Stimulated activated CD4-positive, alpha-beta T cell treated with anti-CD3 and anti-CD28 coated beads, TNF-alpha, amount 100 ng/mL, for 24 hours (primary cell): ENCODE measurements at regions not wholly inside any gene's neighbourhood (a gene's known extent, or its start where the extent isn't known, plus 50 kb on each side); places are given as distances from the start of the nearest gene placed in this dataset.

Experiments used
- DNase-seq, 3 experiments: peaks; one replicate each; pipeline ENCODE4 v3.0.0-alpha.2; 2020; ENCODE audit warnings: low read depth in 3 of 3

DNA sequence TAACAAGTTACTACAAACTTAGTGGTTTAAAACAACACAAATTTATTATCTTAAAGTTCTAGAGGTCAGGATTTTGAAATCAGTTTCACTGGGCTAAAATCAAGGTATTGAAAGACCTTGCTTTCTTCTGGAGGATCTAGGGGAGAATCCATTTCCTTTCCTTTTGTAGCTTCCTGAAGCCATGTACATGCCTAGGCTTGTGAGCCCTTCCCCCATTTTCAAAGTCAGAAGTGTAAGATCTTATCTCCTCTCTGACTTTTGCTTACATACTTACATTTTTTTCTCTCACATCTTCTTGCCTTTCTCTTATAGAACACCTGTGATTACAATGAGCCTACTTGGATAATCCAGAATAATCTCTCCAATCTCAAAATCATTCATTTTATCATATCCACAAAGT lies 78.7 kb upstream of the MBOAT2 start:
- DNase-seq, result no peak

DNA sequence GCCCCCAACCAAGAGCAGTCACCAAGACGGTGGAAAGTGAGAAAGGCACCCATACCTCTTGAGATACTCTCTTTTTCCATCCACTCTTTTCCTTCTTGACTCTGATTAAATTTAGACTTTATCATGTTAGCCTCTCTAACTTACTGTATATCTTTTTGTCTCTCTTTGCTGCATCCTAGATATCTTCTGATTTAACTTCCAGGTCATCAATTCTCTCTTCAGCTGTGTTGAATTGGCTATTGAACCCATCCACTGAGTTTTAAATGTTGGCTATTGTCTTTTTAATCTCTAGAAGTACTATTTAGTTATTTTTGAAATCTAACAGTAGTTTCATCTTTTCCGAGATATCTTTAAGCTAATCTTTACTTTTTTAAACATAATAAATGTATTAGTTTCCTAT lies 78.3 kb upstream of the MBOAT2 start:
- no peak for DNase-seq

DNA sequence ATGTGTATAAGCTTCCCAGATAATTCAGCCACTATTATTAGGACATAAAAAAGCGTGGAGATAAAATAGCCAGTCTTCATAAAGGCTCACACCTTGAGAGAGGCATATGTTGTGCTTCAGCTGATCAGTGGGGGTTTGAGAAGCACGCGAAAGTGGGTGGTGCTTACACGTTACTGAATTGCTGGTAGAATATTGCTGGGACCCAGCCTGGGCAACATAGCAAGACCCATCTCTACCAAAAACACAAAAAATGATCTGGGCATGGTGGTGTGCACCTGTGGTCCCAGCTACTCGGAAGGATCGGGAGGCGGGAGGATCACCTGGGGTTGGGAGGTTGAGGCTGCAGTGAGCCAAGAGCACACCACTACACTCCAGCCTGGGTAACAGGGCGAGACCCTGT lies 74.9 kb upstream of the MBOAT2 start:
- DNase-seq, result no peak

DNA sequence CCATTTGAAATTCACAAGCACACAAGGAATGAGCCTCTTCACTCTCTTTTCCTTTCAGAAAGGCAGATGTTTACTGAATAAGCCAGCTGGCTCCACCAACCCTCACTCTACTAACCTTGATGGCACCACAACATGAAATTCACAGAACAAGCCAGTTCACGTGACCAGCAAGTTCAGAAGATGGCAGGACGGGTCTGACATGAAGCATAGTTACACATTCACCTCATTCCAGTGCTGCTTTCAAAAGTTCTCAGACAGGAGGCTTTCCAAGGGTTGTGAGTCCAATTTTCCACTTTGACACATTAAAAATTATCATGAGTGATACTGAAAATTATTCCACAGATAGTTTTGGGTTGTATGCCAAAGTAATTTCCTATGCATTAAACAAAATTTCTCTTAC lies 74.2 kb upstream of the MBOAT2 start:
- no peak for DNase-seq

DNA sequence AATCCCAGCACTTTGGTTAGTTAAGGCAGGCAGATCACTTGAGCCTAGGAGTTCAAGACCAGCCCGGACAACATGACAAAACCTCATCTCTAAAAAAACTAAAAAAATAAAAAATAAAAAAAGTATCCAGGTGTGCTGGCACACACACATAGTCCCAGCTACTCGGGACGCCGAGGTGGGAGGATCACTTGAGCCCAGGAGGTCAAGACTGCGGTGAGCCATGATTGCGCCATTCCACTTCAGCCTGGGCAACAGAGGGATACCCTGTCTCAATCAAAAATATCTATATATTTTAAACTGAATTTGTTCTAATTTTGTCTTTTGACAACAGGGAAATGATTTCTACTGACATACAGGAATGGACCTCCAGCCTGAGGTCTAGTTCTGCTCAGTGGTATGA lies 73.3 kb upstream of the MBOAT2 start:
- no peak for DNase-seq

DNA sequence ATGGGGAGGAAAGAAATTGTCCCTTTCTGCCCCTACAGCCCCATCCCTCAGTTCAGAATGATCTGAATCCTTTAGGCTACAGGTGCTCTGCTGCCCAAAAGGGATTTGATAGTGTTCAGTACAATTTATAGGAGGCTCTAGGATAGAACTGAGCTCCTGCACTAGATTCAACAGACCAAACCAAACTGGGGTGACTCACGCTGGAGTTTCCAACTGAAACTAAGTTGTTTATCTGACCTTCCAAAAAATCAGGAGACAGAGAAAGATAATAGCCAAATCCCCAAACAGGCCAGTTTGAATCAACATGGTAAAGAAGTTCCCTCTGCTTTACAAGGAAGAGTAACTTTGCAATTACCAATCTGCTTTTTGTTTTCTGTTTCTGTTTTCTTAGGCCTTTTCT lies 72.7 kb upstream of the MBOAT2 start:
- no peak for DNase-seq

DNA sequence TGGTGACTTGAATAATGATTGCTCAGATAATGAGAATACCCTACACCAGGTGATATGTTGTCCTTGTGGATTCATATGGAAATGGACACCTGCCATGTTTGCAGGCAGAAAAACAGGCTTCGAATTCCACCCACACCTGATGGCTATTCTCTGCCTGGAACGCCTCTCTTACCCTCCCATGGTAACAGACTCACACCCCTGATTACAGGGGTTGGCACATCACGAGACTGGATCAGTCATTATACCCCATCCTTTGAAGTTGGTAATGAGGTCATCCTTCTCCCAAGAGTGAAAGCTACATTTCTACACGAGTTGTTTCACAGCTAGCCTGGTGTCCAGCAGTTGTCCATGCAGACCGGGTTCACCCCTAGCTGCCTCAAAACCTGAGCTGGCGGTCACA lies 71.4 kb upstream of the MBOAT2 start:
- no peak for DNase-seq

DNA sequence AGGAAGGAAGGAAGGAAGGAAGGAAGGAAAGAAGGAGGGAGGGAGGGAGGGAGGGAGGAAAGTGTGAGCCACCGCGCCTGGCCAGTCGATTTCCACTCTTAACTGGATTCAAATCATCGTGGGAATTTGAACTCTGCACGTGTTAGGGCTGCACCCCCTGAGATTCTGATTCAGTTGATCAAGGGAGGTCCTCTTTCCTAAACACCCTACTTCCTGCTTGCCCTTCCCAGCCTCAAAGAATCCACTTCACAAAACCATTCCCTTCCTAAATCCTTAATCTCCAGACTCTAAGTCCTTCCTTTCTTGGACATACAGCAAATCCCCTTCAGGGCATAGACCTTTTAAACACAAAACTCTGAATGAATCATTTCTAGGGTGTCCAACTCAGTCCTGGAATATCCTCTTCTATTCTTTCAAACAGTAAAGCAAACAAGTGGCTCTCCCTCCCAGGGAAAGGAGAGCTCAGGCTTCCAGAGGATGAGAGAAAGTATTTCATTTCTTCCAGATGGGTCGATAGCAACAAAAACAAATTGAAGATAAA lies 68.2 kb upstream of the MBOAT2 start:
- DNase-seq, result no peak

DNA sequence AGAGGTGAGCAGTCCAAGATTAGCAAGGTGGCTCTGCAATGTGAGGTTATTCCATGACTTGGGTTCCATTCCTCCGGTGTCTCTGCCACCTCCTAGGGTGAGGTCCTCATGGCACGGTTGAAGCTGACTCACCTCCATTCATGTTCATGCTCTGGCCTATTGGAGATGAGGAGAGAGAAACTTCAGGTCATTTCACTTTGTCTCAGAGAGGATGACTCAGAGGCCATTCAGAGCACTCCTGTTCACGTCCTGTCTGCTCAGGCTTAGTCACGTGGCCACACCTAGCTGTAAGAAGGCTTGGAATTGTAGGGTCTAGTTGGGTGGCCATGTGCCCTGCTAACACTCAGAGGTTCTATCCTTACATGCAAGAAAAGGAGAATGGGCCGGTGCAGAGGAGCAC lies 67.5 kb upstream of the MBOAT2 start:
- no peak for DNase-seq

DNA sequence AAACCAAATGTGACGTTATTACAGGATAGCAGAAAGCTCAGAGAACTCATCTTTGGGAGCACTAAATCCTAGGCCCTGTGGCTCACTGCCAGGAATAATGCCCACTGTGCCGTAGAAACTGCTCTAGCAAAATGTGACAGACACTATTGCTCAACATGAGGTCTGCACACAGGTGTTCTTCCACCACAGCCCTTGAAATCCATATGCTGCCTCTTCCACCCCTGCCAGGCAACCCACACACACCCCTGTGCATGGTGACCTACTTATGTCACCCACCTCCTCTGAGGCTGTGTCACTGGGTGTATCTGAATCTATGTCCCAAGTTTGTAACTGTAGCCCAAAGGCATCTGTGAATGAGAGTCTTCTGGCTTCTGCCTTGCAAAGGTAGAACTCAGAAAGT lies 66.1 kb upstream of the MBOAT2 start:
- no peak for DNase-seq

DNA sequence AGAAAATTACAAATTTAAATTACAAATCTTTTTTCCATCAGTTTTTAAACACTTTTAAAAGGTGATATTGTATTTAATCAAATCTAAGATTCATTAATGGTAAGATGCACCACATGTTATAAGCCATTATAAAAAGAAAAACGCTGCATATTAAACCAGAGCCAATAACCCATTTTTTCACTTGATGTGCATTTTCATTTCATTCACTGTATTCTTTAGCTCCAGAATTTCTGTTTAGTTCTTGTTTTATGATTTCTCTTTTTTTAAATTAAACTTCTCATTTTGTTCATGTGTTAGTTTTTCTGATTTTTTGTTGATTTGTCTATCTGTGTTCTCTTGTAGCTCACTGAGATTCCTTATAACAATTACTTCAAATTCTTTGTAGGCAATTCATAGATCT lies 62.4 kb upstream of the MBOAT2 start:
- DNase-seq, result no peak

DNA sequence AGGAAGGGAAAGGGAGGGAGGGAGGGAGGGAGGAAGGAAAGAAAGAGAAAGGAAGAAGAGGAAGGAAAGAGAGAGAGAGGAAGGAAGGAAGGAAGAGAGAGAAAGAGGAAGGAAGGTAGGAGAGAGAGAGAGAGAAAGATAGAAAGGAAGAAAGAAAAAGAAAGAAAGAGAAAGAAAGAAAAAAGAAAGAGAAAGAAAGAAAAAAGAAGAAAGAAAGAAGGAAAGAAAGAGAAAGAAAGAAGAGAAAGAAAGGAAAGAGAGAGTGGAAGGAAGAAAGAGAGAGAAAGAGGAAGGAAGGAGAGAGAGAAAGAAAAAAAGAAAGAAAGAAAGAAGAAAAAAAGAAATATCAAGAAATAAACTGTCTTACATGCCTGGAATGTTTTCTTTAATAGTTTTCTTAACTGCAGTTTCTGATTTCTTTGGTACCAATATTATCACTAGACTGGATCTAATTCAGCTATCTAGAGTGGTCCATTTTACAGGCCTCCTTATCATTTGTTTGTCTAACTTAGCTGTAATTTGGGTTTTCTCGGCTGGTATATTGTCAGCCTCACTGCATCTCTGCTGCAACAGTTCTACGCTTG lies 59.6 kb upstream of the MBOAT2 start:
- no peak for DNase-seq

DNA sequence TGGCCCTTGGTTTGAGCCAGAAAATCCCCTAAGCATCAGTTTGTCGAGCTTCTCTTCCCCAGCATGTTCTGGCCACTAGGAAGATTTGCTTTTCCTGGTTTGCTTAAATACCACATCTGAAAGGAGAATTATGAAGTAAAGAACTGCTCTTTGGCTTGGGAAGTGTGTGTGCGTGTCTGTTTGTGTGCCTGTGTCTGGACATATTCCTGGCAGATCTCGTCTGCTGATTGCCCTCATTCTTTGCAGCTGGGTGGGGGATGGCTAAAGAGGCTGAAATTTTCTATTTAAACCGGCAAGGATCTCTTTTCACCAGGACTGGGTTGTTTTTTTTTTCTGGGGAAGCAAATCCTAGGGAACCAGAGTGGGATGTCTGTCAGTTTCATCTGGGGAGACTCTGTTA lies 57.3 kb upstream of the MBOAT2 start:
- no peak for DNase-seq

DNA sequence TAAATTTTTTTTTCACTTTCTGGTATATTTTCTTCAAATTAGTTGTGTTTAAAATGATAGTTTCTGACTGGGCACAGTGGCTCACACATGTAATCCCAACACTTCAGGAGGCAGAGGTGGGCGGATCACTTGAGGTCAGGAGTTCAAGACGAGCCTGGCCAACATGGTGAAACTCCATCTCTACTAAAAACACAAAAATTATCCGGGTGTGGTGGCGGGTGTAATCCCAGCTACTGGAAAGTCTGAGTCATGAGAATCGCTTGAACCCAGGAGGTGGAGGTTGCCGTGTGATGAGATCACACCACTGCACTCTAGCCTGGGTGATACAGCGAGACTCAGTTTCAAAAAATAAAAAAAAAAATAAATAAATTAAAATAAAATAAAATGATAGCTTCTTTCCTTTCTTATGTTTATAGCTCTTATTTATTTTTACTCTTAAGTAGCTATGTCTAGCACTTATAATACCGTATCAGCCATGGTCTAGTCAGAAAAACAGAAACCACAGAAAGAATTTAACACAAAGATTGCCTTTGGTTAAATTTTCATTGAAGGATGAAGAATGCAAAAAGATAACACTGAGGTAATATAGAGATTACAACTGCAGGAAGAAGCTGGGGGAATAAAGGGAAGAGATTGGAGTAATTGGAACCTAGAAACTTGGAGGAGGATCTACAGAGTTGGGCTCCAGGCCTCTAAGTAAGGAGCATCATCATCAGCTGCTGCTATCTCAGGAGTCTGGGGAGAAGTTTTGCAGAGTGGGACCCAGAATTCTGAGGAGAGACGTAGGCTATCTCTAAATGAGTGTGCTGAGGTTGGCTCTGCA lies 54.7 kb upstream of the MBOAT2 start:
- peak in 1 of 3 experiments; percentile 1 for DNase-seq

DNA sequence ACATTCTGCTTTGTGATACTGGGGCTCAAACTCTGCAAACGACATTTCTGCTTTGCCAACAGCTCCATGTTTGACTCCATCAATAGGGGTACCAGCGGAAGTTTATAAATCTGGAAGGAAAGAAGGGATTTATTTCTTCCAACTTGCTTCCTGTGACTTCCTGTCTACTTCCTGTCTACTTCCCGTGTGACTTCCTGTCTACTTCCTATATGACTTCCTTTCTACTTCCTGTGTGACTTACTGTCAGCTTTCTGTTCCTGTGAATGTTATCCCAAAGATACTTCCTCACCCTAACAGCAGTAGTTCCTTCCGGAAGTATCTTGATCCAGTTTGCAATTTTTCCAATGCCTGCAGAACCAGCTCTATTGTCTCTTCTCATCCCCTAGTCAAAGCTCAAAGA lies 52.0 kb upstream of the MBOAT2 start:
- no peak for DNase-seq

DNA sequence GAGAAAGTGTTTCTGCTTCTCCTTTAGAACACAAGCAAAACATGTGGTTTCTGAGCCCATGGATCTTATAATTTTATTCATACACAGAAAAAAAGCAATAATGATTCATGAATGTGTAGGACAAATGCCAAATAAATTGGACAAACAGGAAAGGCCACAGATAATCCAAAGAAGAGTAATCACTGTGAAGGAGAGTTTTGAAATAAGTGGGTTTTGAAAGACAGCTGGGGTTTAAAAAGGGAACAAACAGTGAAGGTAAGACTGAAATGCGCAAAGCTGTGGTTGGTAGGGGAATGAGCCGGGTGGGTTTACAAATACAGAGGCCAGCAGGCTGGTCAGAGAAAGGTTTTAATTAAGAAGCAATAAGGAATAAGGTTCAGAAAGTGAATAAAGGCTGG lies 50.0 kb upstream of the MBOAT2 start:
- DNase-seq, result no peak
